PC-3 (cell line): ENCODE measurements at regions not wholly inside any gene's neighbourhood (a gene's known extent, or its start where the extent isn't known, plus 50 kb on each side); places are given as distances from the start of the nearest gene placed in this dataset.

Source experiments
- ATAC-seq: fragments of 200-7000 bp; cut with Tn5 transposase; 2 replicates; pipeline ENCODE4 v1.9.1; 2020; ENCODE audit warnings: mild to moderate bottlenecking, moderate library complexity
- BruUV-seq: library from RNA; stranded (reverse); fragments of 400-500 nt; replicated peaks from 2 replicates; lab custom pipeline; 2021; lab: Mats Ljungman, UMichigan
- CTCF ChIA-PET: fragments of 300-600 bp; sonication (Branson Sonifier 250); formaldehyde crosslinking; loops from one replicate; lab custom pipeline; 2022; ENCODE audit warnings: antibody characterized with exemption; lab: Charles Lee
- POLR2A ChIA-PET: fragments of 300-600 bp; sonication (Branson Sonifier 250); formaldehyde crosslinking; loops from one replicate; lab custom pipeline; 2022; ENCODE audit warnings: antibody characterized with exemption; ENCODE audit not compliant: unreplicated experiment; lab: Charles Lee
- DNase-seq: peaks from one replicate; pipeline ENCODE4 v3.0.0-alpha.2; 2015
- H2AFZ ChIP-seq: fragments of 300-600 bp; sonication (generic); 2 replicates; pipeline ENCODE4 v1.6.0; 2016; ENCODE audit warnings: antibody characterized with exemption, low read length
- H3F3A ChIP-seq: fragments of 300-600 bp; sonication (generic); one replicate; pipeline ENCODE4 v1.6.0; 2017; ENCODE audit warnings: antibody characterized with exemption, low read length, control low read depth, mild to moderate bottlenecking; ENCODE audit not compliant: unreplicated experiment
- H3K27ac ChIP-seq: fragments of 300-600 bp; sonication (generic); 2 replicates; pipeline ENCODE4 v1.5.1; 2016; ENCODE audit warnings: mild to moderate bottlenecking, low read length
- H3K27me3 ChIP-seq: fragments of 300-600 bp; sonication (generic); 2 replicates; pipeline ENCODE4 v1.6.1; 2016; ENCODE audit warnings: low read length, mixed read lengths
- H3K36me3 ChIP-seq: fragments of 300-600 bp; sonication (generic); 2 replicates; pipeline ENCODE4 v1.6.1; 2016; ENCODE audit warnings: low read depth, mixed run types, low read length, mixed read lengths
- H3K4me1 ChIP-seq: fragments of 300-600 bp; sonication (generic); 2 replicates; pipeline ENCODE4 v1.5.1; 2016; ENCODE audit warnings: low read length; ENCODE audit not compliant: insufficient read depth
- H3K4me2 ChIP-seq: fragments of 300-600 bp; sonication (generic); 2 replicates; pipeline ENCODE4 v1.6.0; 2016; ENCODE audit warnings: low read length
- H3K4me3 ChIP-seq: fragments of 300-600 bp; sonication (generic); 2 replicates; pipeline ENCODE4 v1.5.1; 2016; ENCODE audit warnings: mild to moderate bottlenecking, low read length, mixed read lengths
- H3K79me2 ChIP-seq: fragments of 300-600 bp; sonication (generic); 2 replicates; pipeline ENCODE4 v1.6.1; 2017; ENCODE audit warnings: low read length, mixed read lengths
- H3K9ac ChIP-seq: fragments of 300-600 bp; sonication (generic); 2 replicates; pipeline ENCODE4 v1.6.0; 2016; ENCODE audit warnings: mild to moderate bottlenecking, low read length
- H3K9me2 ChIP-seq: fragments of 300-600 bp; sonication (generic); replicated peaks from 2 replicates; pipeline ENCODE4 v1.6.1; 2016; ENCODE audit warnings: mixed run types, low read length, mixed read lengths
- H3K9me3 ChIP-seq: fragments of 300-600 bp; sonication (generic); 2 replicates; pipeline ENCODE4 v1.6.1; 2016; ENCODE audit warnings: low read length, mixed read lengths
- H4K20me1 ChIP-seq: fragments of 300-600 bp; sonication (generic); 2 replicates; pipeline ENCODE4 v1.6.1; 2016; ENCODE audit warnings: low read length, mixed read lengths
- EZH2 ChIP-seq: fragments of 300-600 bp; sonication (generic); IDR thresholded peaks from one replicate; pipeline ENCODE4 v1.6.1; 2017; ENCODE audit warnings: antibody characterized with exemption, mild to moderate bottlenecking, low read length; ENCODE audit not compliant: unreplicated experiment
- EZH2phosphoT487 ChIP-seq: fragments of 300-600 bp; sonication (generic); IDR thresholded peaks from 2 replicates; pipeline ENCODE4 v1.6.1; 2018; ENCODE audit warnings: mild to moderate bottlenecking, antibody characterized with exemption, low read length, borderline replicate concordance
- intact Hi-C: fragments of 100-400 bp; cut with micrococcal nuclease; formaldehyde crosslinking; loops from 2 replicates; pipeline ENCODE4 v1.9.0; 2023
- TF ChIP-seq, protein P1 (sequence below): fragments of 300-600 bp; sonication (generic); conservative IDR thresholded peaks from 2 replicates; pipeline ENCODE4 v1.5.1; 2017; ENCODE audit warnings: antibody characterized with exemption, low read depth, mild to moderate bottlenecking, low read length

GRCh38 chr16:19980632-19981265 is 92.9 kb downstream of the GPR139 start:
- DNase-seq = peak; percentile 15
- no TSS peak for BruUV-seq

DNA sequence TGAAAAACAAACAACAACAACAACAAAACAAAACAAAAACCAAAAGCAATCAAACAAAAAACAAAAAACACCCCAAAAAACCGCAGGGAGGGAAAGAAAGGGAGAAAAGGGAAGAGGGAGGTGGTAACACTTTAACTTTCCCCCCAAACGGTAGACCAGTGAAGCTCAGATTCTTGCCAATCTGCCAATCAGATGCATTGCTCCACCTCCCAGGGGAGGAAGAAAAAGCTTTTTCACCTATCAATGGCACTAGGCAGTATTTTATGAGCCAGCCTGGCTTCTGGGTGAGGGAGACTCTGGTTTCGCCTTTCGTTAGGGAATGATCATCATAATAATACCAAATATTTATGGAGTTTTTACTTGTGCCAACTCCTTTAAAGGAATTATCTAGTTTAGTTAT is 94.1 kb downstream of the GPR139 start:
- Histone ChIP-seq H3K79me2 (no peaks in the 10 kb centered on the region), H3F3A (no peaks in the 10 kb centered on the region), H3K9me3 (no peaks in the 10 kb centered on the region), H3K9me2 (no peaks in the 10 kb centered on the region), H3K36me3 (no peaks in the 10 kb centered on the region), H3K27ac (no peak overlapping the region), H4K20me1 (no peaks in the 10 kb centered on the region), H3K9ac (no peak overlapping the region), H2AFZ (no peak overlapping the region), H3K4me3 (no peak overlapping the region), H3K27me3 (no peaks in the 10 kb centered on the region), H3K4me2 (no peak overlapping the region), H3K4me1 (no peaks in the 10 kb centered on the region)
- DNase-seq (no peak), ATAC-seq (no peak)
- POLR2A ChIA-PET = no interaction called here
- intact Hi-C loops = loop anchor here (10.0 kb wide), 1 partner anchor 75 kb away; no protein-coding TSS in a partner anchor
- CTCF ChIA-PET = no interaction called here
- no TSS peak for BruUV-seq
- TF ChIP-seq, protein P1, sequence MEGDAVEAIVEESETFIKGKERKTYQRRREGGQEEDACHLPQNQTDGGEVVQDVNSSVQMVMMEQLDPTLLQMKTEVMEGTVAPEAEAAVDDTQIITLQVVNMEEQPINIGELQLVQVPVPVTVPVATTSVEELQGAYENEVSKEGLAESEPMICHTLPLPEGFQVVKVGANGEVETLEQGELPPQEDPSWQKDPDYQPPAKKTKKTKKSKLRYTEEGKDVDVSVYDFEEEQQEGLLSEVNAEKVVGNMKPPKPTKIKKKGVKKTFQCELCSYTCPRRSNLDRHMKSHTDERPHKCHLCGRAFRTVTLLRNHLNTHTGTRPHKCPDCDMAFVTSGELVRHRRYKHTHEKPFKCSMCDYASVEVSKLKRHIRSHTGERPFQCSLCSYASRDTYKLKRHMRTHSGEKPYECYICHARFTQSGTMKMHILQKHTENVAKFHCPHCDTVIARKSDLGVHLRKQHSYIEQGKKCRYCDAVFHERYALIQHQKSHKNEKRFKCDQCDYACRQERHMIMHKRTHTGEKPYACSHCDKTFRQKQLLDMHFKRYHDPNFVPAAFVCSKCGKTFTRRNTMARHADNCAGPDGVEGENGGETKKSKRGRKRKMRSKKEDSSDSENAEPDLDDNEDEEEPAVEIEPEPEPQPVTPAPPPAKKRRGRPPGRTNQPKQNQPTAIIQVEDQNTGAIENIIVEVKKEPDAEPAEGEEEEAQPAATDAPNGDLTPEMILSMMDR = no peak
- TF ChIP-seq EZH2phosphoT487 (no peak), EZH2 (no peak)

More at GRCh38 chr16:19980632-19981265, 92.9 kb downstream of the GPR139 start:
- Histone ChIP-seq H3K9me3 (no peaks in the 10 kb centered on the region), H3K36me3 (no peaks in the 10 kb centered on the region), H3K9me2 (no peaks in the 10 kb centered on the region), H3K4me1 (no peaks in the 10 kb centered on the region), H3K79me2 (no peaks in the 10 kb centered on the region), H3F3A (no peaks in the 10 kb centered on the region), H3K9ac (no peak overlapping the region), H3K27me3 (no peaks in the 10 kb centered on the region), H3K27ac (no peak overlapping the region), H4K20me1 (no peaks in the 10 kb centered on the region), H2AFZ (no peak overlapping the region), H3K4me3 (no peak overlapping the region), H3K4me2 (no peak overlapping the region)
- CTCF ChIA-PET = no interaction called here
- TF ChIP-seq EZH2phosphoT487 = no peak
- TF ChIP-seq, protein P1 = peak; percentile 62
- POLR2A ChIA-PET = no interaction called here
- ATAC-seq = no peak
- intact Hi-C loops = no loop called here

- H3K4me2 ChIP-seq = no peak overlapping the region
- H3K36me3 ChIP-seq = no peaks in the 10 kb centered on the region
- H4K20me1 ChIP-seq = no peaks in the 10 kb centered on the region
- no peak overlapping the region for H3K9ac ChIP-seq
- no peak overlapping the region for H2AFZ ChIP-seq
- H3K9me3 ChIP-seq = no peaks in the 10 kb centered on the region
- no peak for TF ChIP-seq EZH2
- TF ChIP-seq, protein P1 = no peak
- no peak for TF ChIP-seq EZH2phosphoT487
- DNase-seq = no peak
- no peaks in the 10 kb centered on the region for H3K79me2 ChIP-seq
- ATAC-seq = no peak
- CTCF ChIA-PET = no interaction called here
- POLR2A ChIA-PET = no interaction called here
- BruUV-seq = no TSS peak
- H3K27me3 ChIP-seq = no peaks in the 10 kb centered on the region
- H3F3A ChIP-seq = no peaks in the 10 kb centered on the region
- H3K4me3 ChIP-seq = no peak overlapping the region
- H3K27ac ChIP-seq = no peak overlapping the region
- no peaks in the 10 kb centered on the region for H3K4me1 ChIP-seq
- intact Hi-C loops = loop anchor here (10.0 kb wide), 1 partner anchor 70 kb away; no protein-coding TSS in a partner anchor
- no peaks in the 10 kb centered on the region for H3K9me2 ChIP-seq
These were observed 90.0 kb upstream of the GPRC5B start for GRCh38 chr16:19974607-19975006.
